ENCODE measurements at regions not wholly inside any gene's neighbourhood (a gene's known extent, or its start where the extent isn't known, plus 50 kb on each side); places are given as distances from the start of the nearest gene placed in this dataset.

- H3K4me3 ChIP-seq = no peak overlapping the region
- H3K4me2 ChIP-seq (ENCODE audit: control insufficient read depth, insufficient read depth) = no peak overlapping the region
- intact Hi-C loops (cut with micrococcal nuclease; ENCODE audit: unreplicated experiment) (no loop called here), in situ Hi-C loops (cut with MboI) (no loop called here)
- no peak overlapping the region for H3K27ac ChIP-seq (ENCODE audit: control insufficient read depth, insufficient read depth)
- no peak for DNase-seq (ENCODE audit: low read depth, low spot score)
- ChIA-PET RAD21 (ENCODE audit: unreplicated experiment) (no interaction called here), CTCF (no interaction called here), SMC1A (ENCODE audit: uncharacterized antibody, unreplicated experiment) (no interaction called here), POLR2A (interaction anchor here (0.6 kb wide), 1 partner anchor 1760 kb away, joined by 3 read pairs; no protein-coding TSS in a partner anchor)
- H3K9ac ChIP-seq (ENCODE audit: control insufficient read depth, insufficient read depth, low read length) = no peak overlapping the region
- FAIRE-seq = no peak
- no peaks in the 10 kb centered on the region for H3K9me3 ChIP-seq (replicated peaks; ENCODE audit: control insufficient read depth, insufficient read depth, low read length)
- WGBS (ENCODE audit: insufficient coverage, insufficient replicate concordance, low lambda C conversion rate, missing lambda C conversion rate) = 74% methylated on average over 6 of the region's 6 CpGs
- H3K4me1 ChIP-seq (ENCODE audit: control insufficient read depth, insufficient read depth, low read length) = no peaks in the 10 kb centered on the region
- H2AFZ ChIP-seq (ENCODE audit: control insufficient read depth, low read depth, low read length) = no peak overlapping the region
- no peaks in the 10 kb centered on the region for H3K79me2 ChIP-seq (ENCODE audit: control insufficient read depth, insufficient read depth, low read length)
- TF ChIP-seq BCL3 (IDR thresholded peaks at IDR 0.05; ENCODE audit: borderline replicate concordance, insufficient read depth, low read depth, low read length, poor library complexity, severe bottlenecking) (no peak), HDAC6 (IDR thresholded peaks at IDR 0.05; ENCODE audit: unreplicated experiment) (no peak), TCF12 (IDR thresholded peaks at IDR 0.05; ENCODE audit: low read depth, low read length) (no peak), SUZ12 (IDR thresholded peaks at IDR 0.05; ENCODE audit: unreplicated experiment) (no peak), CREM (IDR thresholded peaks at IDR 0.05; ENCODE audit: low read depth) (no peak), ZNF207 (IDR thresholded peaks at IDR 0.05; ENCODE audit: borderline replicate concordance) (no peak), CBX3 (IDR thresholded peaks at IDR 0.05; ENCODE audit: borderline replicate concordance, low read depth) (no peak), EZH2 (IDR thresholded peaks at IDR 0.05; ENCODE audit: borderline replicate concordance, control insufficient read depth, low read depth, low read length) (no peak), BCL11A (IDR thresholded peaks at IDR 0.05; ENCODE audit: low read depth, low read length) (no peak), EGR1 (IDR thresholded peaks at IDR 0.05; ENCODE audit: borderline replicate concordance in 1 of 2, low read depth in 2 of 2, low read length in 2 of 2) (no peak), SIX5 (IDR thresholded peaks at IDR 0.05; ENCODE audit: low read depth, low read length, severe bottlenecking) (no peak), JUNB (IDR thresholded peaks at IDR 0.05) (no peak)
- TF ChIP-seq, protein P1, sequence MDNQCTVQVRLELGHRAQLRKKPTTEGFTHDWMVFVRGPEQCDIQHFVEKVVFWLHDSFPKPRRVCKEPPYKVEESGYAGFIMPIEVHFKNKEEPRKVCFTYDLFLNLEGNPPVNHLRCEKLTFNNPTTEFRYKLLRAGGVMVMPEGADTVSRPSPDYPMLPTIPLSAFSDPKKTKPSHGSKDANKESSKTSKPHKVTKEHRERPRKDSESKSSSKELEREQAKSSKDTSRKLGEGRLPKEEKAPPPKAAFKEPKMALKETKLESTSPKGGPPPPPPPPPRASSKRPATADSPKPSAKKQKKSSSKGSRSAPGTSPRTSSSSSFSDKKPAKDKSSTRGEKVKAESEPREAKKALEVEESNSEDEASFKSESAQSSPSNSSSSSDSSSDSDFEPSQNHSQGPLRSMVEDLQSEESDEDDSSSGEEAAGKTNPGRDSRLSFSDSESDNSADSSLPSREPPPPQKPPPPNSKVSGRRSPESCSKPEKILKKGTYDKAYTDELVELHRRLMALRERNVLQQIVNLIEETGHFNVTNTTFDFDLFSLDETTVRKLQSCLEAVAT (IDR thresholded peaks at IDR 0.05) = no peak
- TF ChIP-seq, protein P2, sequence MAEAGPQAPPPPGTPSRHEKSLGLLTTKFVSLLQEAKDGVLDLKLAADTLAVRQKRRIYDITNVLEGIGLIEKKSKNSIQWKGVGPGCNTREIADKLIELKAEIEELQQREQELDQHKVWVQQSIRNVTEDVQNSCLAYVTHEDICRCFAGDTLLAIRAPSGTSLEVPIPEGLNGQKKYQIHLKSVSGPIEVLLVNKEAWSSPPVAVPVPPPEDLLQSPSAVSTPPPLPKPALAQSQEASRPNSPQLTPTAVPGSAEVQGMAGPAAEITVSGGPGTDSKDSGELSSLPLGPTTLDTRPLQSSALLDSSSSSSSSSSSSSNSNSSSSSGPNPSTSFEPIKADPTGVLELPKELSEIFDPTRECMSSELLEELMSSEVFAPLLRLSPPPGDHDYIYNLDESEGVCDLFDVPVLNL (IDR thresholded peaks at IDR 0.05; ENCODE audit: low read depth, low read length) = no peak
- TF ChIP-seq, protein P3, sequence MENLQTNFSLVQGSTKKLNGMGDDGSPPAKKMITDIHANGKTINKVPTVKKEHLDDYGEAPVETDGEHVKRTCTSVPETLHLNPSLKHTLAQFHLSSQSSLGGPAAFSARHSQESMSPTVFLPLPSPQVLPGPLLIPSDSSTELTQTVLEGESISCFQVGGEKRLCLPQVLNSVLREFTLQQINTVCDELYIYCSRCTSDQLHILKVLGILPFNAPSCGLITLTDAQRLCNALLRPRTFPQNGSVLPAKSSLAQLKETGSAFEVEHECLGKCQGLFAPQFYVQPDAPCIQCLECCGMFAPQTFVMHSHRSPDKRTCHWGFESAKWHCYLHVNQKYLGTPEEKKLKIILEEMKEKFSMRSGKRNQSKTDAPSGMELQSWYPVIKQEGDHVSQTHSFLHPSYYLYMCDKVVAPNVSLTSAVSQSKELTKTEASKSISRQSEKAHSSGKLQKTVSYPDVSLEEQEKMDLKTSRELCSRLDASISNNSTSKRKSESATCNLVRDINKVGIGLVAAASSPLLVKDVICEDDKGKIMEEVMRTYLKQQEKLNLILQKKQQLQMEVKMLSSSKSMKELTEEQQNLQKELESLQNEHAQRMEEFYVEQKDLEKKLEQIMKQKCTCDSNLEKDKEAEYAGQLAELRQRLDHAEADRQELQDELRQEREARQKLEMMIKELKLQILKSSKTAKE (IDR thresholded peaks at IDR 0.05; ENCODE audit: low read depth, poor library complexity, severe bottlenecking) = no peak
- no peak for ATAC-seq
- no TSS peak for BruUV-seq (replicated peaks)
- H3K27me3 ChIP-seq (replicated peaks in 1 of 2; ENCODE audit: control insufficient read depth in 2 of 2, insufficient read depth in 2 of 2, low read length in 1 of 2) = no peaks in the 10 kb centered on the region; a peak in 1 of 4 replicates
- no peaks in the 10 kb centered on the region for H4K20me1 ChIP-seq (ENCODE audit: control insufficient read depth, insufficient read depth)
- H3K36me3 ChIP-seq (ENCODE audit: control insufficient read depth in 2 of 2, insufficient read depth in 2 of 2, low read length in 1 of 2) = no peaks in the 10 kb centered on the region
Observed at GRCh38 chr20:56815796-56816195, 186.7 kb downstream of the TFAP2C start.
